ENCODE measurements at regions not wholly inside any gene's neighbourhood (a gene's known extent, or its start where the extent isn't known, plus 50 kb on each side); places are given as distances from the start of the nearest gene placed in this dataset.

GRCh38 chr5:117261948-117262571, 687.4 kb upstream of the SEMA6A start:
- TF ChIP-seq POLR2A (IDR thresholded peaks at IDR 0.05; ENCODE audit: low read depth, low read length), result no peak
- no peak for TF ChIP-seq TAF1 (IDR thresholded peaks at IDR 0.05; ENCODE audit: borderline replicate concordance, low read depth, low read length)

Data from GM12892 (cell line).